IMR-90 (cell line): ENCODE measurements at regions not wholly inside any gene's neighbourhood (a gene's known extent, or its start where the extent isn't known, plus 50 kb on each side); places are given as distances from the start of the nearest gene placed in this dataset.

Source experiments
- ATAC-seq: fragments of 200-7000 bp; cut with Tn5 transposase; 2 replicates; pipeline ENCODE4 v1.9.1; 2020; ENCODE audit warnings: low read depth, mild to moderate bottlenecking, moderate library complexity
- BruUV-seq: library from RNA; stranded (reverse); fragments of 400-500 nt; replicated peaks from 2 replicates; lab custom pipeline; 2021; lab: Mats Ljungman, UMichigan
- CTCF ChIA-PET: fragments of 300-600 bp; formaldehyde crosslinking; extraction: SDS; loops from one replicate; lab custom pipeline; 2021; ENCODE audit warnings: antibody characterized with exemption; lab: Yijun Ruan, JAX
- POLR2A ChIA-PET: fragments of 300-600 bp; sonication (Branson Sonifier 250); formaldehyde crosslinking; loops from one replicate; lab custom pipeline; 2022; ENCODE audit warnings: antibody characterized with exemption; ENCODE audit not compliant: unreplicated experiment; lab: Charles Lee
- DNase-seq: peaks from one replicate; pipeline ENCODE4 v3.0.0; 2013
- H2AFZ ChIP-seq: replicated peaks from 2 replicates; pipeline ENCODE3; 2013; ENCODE audit warnings: low read length, mild to moderate bottlenecking; ENCODE audit not compliant: poor library complexity
- H2AK5ac ChIP-seq: 2 replicates; pipeline ENCODE4 v1.6.1; 2013; ENCODE audit warnings: low read depth, low read length, inconsistent platforms
- H2AK9ac ChIP-seq: replicated peaks from 2 replicates; pipeline ENCODE3; 2013; ENCODE audit warnings: mild to moderate bottlenecking, low read depth, low read length, moderate library complexity; ENCODE audit not compliant: poor library complexity
- H2BK120ac ChIP-seq: 2 replicates; pipeline ENCODE4 v1.6.1; 2013; ENCODE audit warnings: low read depth, low read length, inconsistent platforms
- H2BK15ac ChIP-seq: 3 replicates; pipeline ENCODE4 v1.6.1; 2013; ENCODE audit warnings: low read depth, low read length, inconsistent platforms
- H2BK20ac ChIP-seq: 2 replicates; pipeline ENCODE4 v1.6.1; 2013; ENCODE audit warnings: low read depth, mild to moderate bottlenecking, inconsistent platforms, low read length, moderate library complexity
- H2BK5ac ChIP-seq: 2 replicates; pipeline ENCODE4 v1.6.1; 2013; ENCODE audit warnings: mild to moderate bottlenecking, low read depth, low read length, inconsistent platforms; ENCODE audit not compliant: poor library complexity, severe bottlenecking
- H3K14ac ChIP-seq: replicated peaks from 2 replicates; pipeline ENCODE4 v1.6.1; 2013; ENCODE audit warnings: low read depth, low read length, inconsistent platforms
- H3K18ac ChIP-seq: 2 replicates; pipeline ENCODE4 v1.6.1; 2013; ENCODE audit warnings: low read depth, low read length, control low read depth
- H3K23ac ChIP-seq: 2 replicates; pipeline ENCODE4 v1.6.1; 2013; ENCODE audit warnings: low read depth, low read length, inconsistent platforms
- H3K27ac ChIP-seq: 2 replicates; pipeline ENCODE4 v1.5.1; 2013; ENCODE audit warnings: mild to moderate bottlenecking, control low read depth, low read length; ENCODE audit not compliant: insufficient read depth
- H3K27me3 ChIP-seq: 2 replicates; pipeline ENCODE4 v1.6.1; 2013; ENCODE audit warnings: low read length; ENCODE audit not compliant: control insufficient read depth, insufficient read depth
- H3K36me3 ChIP-seq: 2 replicates; pipeline ENCODE4 v1.6.1; 2013; ENCODE audit warnings: low read length, mixed read lengths; ENCODE audit not compliant: control insufficient read depth, insufficient read depth
- H3K4ac ChIP-seq: 2 replicates; pipeline ENCODE4 v1.6.1; 2013; ENCODE audit warnings: low read depth, low read length, inconsistent platforms
- H3K4me1 ChIP-seq: 2 replicates; pipeline ENCODE4 v1.6.1; 2013; ENCODE audit warnings: low read length, mixed read lengths; ENCODE audit not compliant: control insufficient read depth, insufficient read depth
- H3K4me2 ChIP-seq: 2 replicates; pipeline ENCODE4 v1.6.1; 2013; ENCODE audit warnings: low read depth, mild to moderate bottlenecking, control low read depth, low read length, moderate library complexity
- H3K4me3 ChIP-seq: 2 replicates; pipeline ENCODE4 v1.5.1; 2013; ENCODE audit warnings: low read depth, mild to moderate bottlenecking, control low read depth, low read length, moderate library complexity; ENCODE audit not compliant: insufficient read depth
- H3K56ac ChIP-seq: 2 replicates; pipeline ENCODE4 v1.6.1; 2013; ENCODE audit warnings: low read length, inconsistent platforms; ENCODE audit not compliant: insufficient read depth; ENCODE audit errors: extremely low read depth
- H3K79me1 ChIP-seq, 2 experiments: 2 replicates each; pipeline ENCODE4 v1.6.1; 2013; ENCODE audit warnings: low read length in 2 of 2, inconsistent platforms in 1 of 2, low read depth in 1 of 2
- H3K9ac ChIP-seq: 2 replicates; pipeline ENCODE4 v1.6.1; 2013; ENCODE audit warnings: low read depth, low read length, control low read depth
- H3K9me1 ChIP-seq: 2 replicates; pipeline ENCODE4 v1.6.1; 2013; ENCODE audit warnings: low read length, inconsistent platforms; ENCODE audit not compliant: insufficient read depth
- H3K9me3 ChIP-seq: 2 replicates; pipeline ENCODE4 v1.6.1; 2013; ENCODE audit warnings: low read length; ENCODE audit not compliant: control insufficient read depth, insufficient read depth
- H4K20me1 ChIP-seq: 2 replicates; pipeline ENCODE4 v1.6.1; 2013; ENCODE audit warnings: low read length, inconsistent platforms; ENCODE audit not compliant: insufficient read depth
- H4K5ac ChIP-seq: 2 replicates; pipeline ENCODE4 v1.6.1; 2013; ENCODE audit warnings: mild to moderate bottlenecking, low read depth, low read length, control low read depth
- H4K8ac ChIP-seq, 2 experiments: 2 replicates each; pipeline ENCODE4 v1.6.1; 2013; ENCODE audit warnings: low read depth in 2 of 2, low read length in 2 of 2, control low read depth in 1 of 2, inconsistent platforms in 1 of 2
- H4K91ac ChIP-seq: 2 replicates; pipeline ENCODE4 v1.6.1; 2013; ENCODE audit warnings: low read depth, low read length, inconsistent platforms; ENCODE audit not compliant: insufficient read depth
- BHLHE40 ChIP-seq: fragments of 150-350 bp; IDR thresholded peaks from 2 replicates; pipeline ENCODE4 v1.6.1; 2016; ENCODE audit warnings: mild to moderate bottlenecking, low read depth, low read length
- CEBPB ChIP-seq: IDR thresholded peaks from 2 replicates; pipeline ENCODE4 v1.6.1; 2012; ENCODE audit warnings: low read depth, low read length, improper control_type of control experiment
- MAFK ChIP-seq: IDR thresholded peaks from 2 replicates; pipeline ENCODE4 v1.6.1; 2012; ENCODE audit warnings: low read depth, low read length, improper control_type of control experiment
- MAZ ChIP-seq: IDR thresholded peaks from 2 replicates; pipeline ENCODE4 v1.6.1; 2012; ENCODE audit warnings: low read depth, mild to moderate bottlenecking, low read length, improper control_type of control experiment, moderate library complexity, borderline replicate concordance
- MXI1 ChIP-seq: IDR thresholded peaks from 2 replicates; pipeline ENCODE4 v1.6.1; 2012; ENCODE audit warnings: low read depth, mild to moderate bottlenecking, low read length, moderate library complexity, borderline replicate concordance
- RAD21 ChIP-seq: IDR thresholded peaks from 2 replicates; pipeline ENCODE4 v1.6.1; 2012; ENCODE audit warnings: low read length, improper control_type of control experiment
- RCOR1 ChIP-seq: IDR thresholded peaks from 2 replicates; pipeline ENCODE4 v1.6.1; 2012; ENCODE audit warnings: mild to moderate bottlenecking, low read length, improper control_type of control experiment; ENCODE audit not compliant: insufficient replicate concordance
- SMC3 ChIP-seq: fragments of 150-350 bp; IDR thresholded peaks from 2 replicates; pipeline ENCODE4 v1.6.1; 2016; ENCODE audit warnings: low read depth, mild to moderate bottlenecking, antibody characterized with exemption, low read length, moderate library complexity
- WGBS, 2 experiments: methylation state at CpG; one replicate each; pipeline versions ENCODE4 v1.1.5 to v1.1.7; 2013; ENCODE audit warnings: missing lambda C conversion rate in 2 of 2; ENCODE audit not compliant: insufficient read length in 1 of 2; ENCODE audit errors: extremely low coverage in 2 of 2; 5-methylcytosine and 5-hydroxymethylcytosine counted together
- dilution Hi-C: fragments of 300-500 bp; cut with HindIII; formaldehyde crosslinking; loops from one replicate; pipeline ENCODE4 v1.14.3; 2018; ENCODE audit warnings: low sequenced_read_pairs; ENCODE audit not compliant: unreplicated experiment
- in situ Hi-C: fragments of 300-500 bp; cut with MboI; formaldehyde crosslinking; loops from 3 replicates; pipeline ENCODE4 v1.14.3; 2019; ENCODE audit warnings: low sequenced_read_pairs, inconsistent platforms, mixed read lengths
- intact Hi-C: fragments of 100-400 bp; cut with micrococcal nuclease; formaldehyde crosslinking; loops from 2 replicates; pipeline ENCODE4 v1.10.0; 2022

DNA sequence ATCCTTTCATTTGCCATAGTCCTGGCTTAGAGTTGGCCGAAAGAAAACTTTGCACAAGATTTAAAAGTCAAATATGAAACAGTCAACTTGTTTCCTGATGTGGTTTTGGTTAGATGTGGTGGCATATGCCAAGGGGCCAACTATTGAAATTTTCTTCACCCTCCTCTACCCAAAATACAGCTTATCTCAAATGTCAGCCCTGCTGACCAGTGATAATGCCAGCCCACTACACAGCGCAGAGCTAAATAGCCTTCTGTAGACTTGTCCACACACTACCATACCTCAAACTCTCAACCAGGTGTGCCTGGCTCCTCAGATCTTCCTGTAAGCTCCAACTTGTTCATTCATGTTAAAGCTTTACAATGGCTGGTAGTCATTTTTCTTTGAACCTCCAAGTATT lies 368.5 kb upstream of the STAC start:
- no CpG with 5 or more reads among the region's 2 CpGs for WGBS, 2 experiments
- no peaks in the 10 kb centered on the region for H3K36me3 ChIP-seq
- no peak overlapping the region for H3K4ac ChIP-seq
- no peak overlapping the region for H4K91ac ChIP-seq
- ChIA-PET CTCF (no interaction called here), POLR2A (no interaction called here)
- no peak overlapping the region for H3K56ac ChIP-seq
- H2BK15ac ChIP-seq, result no peak overlapping the region
- H3K4me3 ChIP-seq, result no peak overlapping the region
- H3K9me3 ChIP-seq, result no peaks in the 10 kb centered on the region
- no peaks in the 10 kb centered on the region for H4K20me1 ChIP-seq
- no peak for DNase-seq
- no peak overlapping the region for H2AK5ac ChIP-seq
- no peak overlapping the region for H2BK20ac ChIP-seq
- no peak overlapping the region for H2BK5ac ChIP-seq
- intact Hi-C loops, result no loop called here
- no peak overlapping the region for H4K5ac ChIP-seq
- no peak overlapping the region for H3K23ac ChIP-seq
- dilution Hi-C loops, result no loop called here
- no peak overlapping the region for H3K9ac ChIP-seq
- BruUV-seq, result no TSS peak
- no peak overlapping the region for H3K4me2 ChIP-seq
- no peak overlapping the region for H2AFZ ChIP-seq
- H3K27ac ChIP-seq, result no peak overlapping the region
- ATAC-seq, result no peak
- H3K79me1 ChIP-seq, result no peaks in the 10 kb centered on the region
- no peak overlapping the region for H2AK9ac ChIP-seq
- H3K27me3 ChIP-seq, result no peaks in the 10 kb centered on the region
- in situ Hi-C loops, result no loop called here
- no peak overlapping the region for H4K8ac ChIP-seq
- H3K14ac ChIP-seq, result no peak overlapping the region
- no peaks in the 10 kb centered on the region for H3K4me1 ChIP-seq
- no peaks in the 10 kb centered on the region for H3K9me1 ChIP-seq
- no peak overlapping the region for H3K18ac ChIP-seq
- H2BK120ac ChIP-seq, result no peak overlapping the region
- TF ChIP-seq MXI1, result no peak
- TF ChIP-seq SMC3, result no peak
- no peak for TF ChIP-seq RCOR1
- no peak for TF ChIP-seq MAFK
- no peak for TF ChIP-seq BHLHE40
- TF ChIP-seq CEBPB, result no peak
- TF ChIP-seq MAZ, result no peak
- TF ChIP-seq RAD21, result no peak
